Fibroblast of lung (primary cell): ENCODE measurements at regions not wholly inside any gene's neighbourhood (a gene's known extent, or its start where the extent isn't known, plus 50 kb on each side); places are given as distances from the start of the nearest gene placed in this dataset.
A peak's percentile ranks its signal among the peaks of the same experiment; 100 is the strongest.

Experiments
- DNase-seq, 2 donors: peaks; one replicate each; pipeline versions ENCODE4 v3.0.0 to v3.0.0-alpha.2; 2010; ENCODE audit warnings: low read depth in 2 of 2
- H2AFZ ChIP-seq: 2 replicates; pipeline ENCODE4 v1.5.1; 2012; ENCODE audit warnings: low read length, control low read depth, inconsistent platforms
- H3K27ac ChIP-seq: 2 replicates; pipeline ENCODE4 v1.5.1; 2011; ENCODE audit warnings: low read length, control low read depth; ENCODE audit not compliant: insufficient read depth
- H3K27me3 ChIP-seq: 2 replicates; pipeline ENCODE4 v1.5.1; 2011; ENCODE audit warnings: mild to moderate bottlenecking, low read length; ENCODE audit not compliant: control insufficient read depth, insufficient read depth
- H3K36me3 ChIP-seq: 2 replicates; pipeline ENCODE4 v1.5.1; 2011; ENCODE audit warnings: low read length; ENCODE audit not compliant: control insufficient read depth, insufficient read depth
- H3K4me1 ChIP-seq: 2 replicates; pipeline ENCODE4 v1.5.1; 2011; ENCODE audit warnings: low read length; ENCODE audit not compliant: control insufficient read depth, insufficient read depth; ENCODE audit errors: extremely low read depth
- H3K4me2 ChIP-seq: 2 replicates; pipeline ENCODE4 v1.5.1; 2011; ENCODE audit warnings: low read length, control low read depth; ENCODE audit not compliant: insufficient read depth; ENCODE audit errors: extremely low read depth
- H3K4me3 ChIP-seq, 4 experiments: fragments of 200-600 bp in 1 of 4; sonication (generic) in 1 of 4; replicated peaks in 1 of 4; 2 replicates each; pipeline ENCODE4 v1.5.1; 2011 to 2016; ENCODE audit warnings: low read length in 4 of 4, low read depth in 3 of 4, mild to moderate bottlenecking in 3 of 4, control low read depth in 2 of 4, inconsistent platforms in 1 of 4, mixed read lengths in 1 of 4; ENCODE audit not compliant: insufficient read depth in 1 of 4; ENCODE audit errors: control extremely low read depth in 1 of 4
- H3K79me2 ChIP-seq: 2 replicates; pipeline ENCODE4 v1.5.1; 2012; ENCODE audit warnings: mild to moderate bottlenecking, low read length, inconsistent platforms; ENCODE audit not compliant: control insufficient read depth, insufficient read depth
- H3K9ac ChIP-seq: 2 replicates; pipeline ENCODE4 v1.5.1; 2011; ENCODE audit warnings: mild to moderate bottlenecking, low read length, control low read depth; ENCODE audit not compliant: insufficient read depth
- H3K9me3 ChIP-seq: 2 replicates; pipeline ENCODE4 v1.5.1; 2012; ENCODE audit warnings: low read depth, low read length; ENCODE audit not compliant: control insufficient read depth, insufficient read depth
- H4K20me1 ChIP-seq: 2 replicates; pipeline ENCODE4 v1.5.1; 2011; ENCODE audit warnings: low read length; ENCODE audit not compliant: control insufficient read depth, insufficient read depth; ENCODE audit errors: extremely low read depth
- CTCF ChIP-seq, 2 donors: IDR thresholded peaks in 1 of 2; conservative IDR thresholded peaks in 1 of 2; 1 replicate in 1 of 2; 2 replicates in 1 of 2; pipeline ENCODE4 v1.5.1; 2011 to 2012; ENCODE audit warnings: low read length in 2 of 2, control low read depth in 1 of 2, inconsistent platforms in 1 of 2, low read depth in 1 of 2, mild to moderate bottlenecking in 1 of 2
- EZH2 ChIP-seq: IDR thresholded peaks from 2 replicates; pipeline ENCODE4 v1.5.1; 2012; ENCODE audit warnings: low read length, control low read depth, mild to moderate bottlenecking; ENCODE audit errors: missing control alignments

DNA sequence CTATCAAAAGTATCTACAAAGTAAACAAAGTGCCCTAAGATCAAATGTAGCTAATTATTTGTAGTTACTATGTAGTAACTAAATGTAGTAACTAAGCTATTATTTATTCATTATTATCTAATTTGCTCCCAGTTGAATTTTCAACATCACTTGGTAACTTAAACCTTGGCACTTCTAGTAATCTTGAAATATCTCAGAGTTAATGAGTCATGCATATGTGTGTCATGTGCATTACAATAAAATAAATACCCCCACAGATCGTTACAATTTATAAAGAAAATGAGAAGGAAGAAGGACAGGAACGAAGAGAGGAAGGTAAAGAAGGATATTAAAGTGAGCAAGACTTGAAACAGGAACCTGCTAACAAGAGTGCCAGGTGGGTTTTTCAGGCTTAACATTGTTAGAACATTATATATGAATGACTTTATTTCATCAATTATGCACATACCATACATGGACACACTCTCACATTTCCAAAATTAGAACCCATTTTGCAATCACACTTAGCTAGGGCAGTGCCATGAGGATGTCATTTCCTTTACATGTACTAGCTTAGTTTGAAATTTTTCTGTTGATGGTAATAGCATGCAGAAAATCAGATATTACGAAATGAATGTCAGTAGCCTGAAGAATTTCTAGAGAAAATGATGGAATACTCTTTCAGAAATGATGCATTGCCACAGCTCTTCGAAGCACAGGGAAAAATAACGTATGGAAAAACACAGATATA lies 1670.4 kb upstream of the AGA start:
- H3K4me1 ChIP-seq: no peaks in the 10 kb centered on the region
- no peaks in the 10 kb centered on the region for H3K27me3 ChIP-seq
- H3K9ac ChIP-seq: no peak overlapping the region
- H2AFZ ChIP-seq: no peak overlapping the region
- no peak overlapping the region for H3K4me2 ChIP-seq
- no peaks in the 10 kb centered on the region for H3K9me3 ChIP-seq
- no peak overlapping the region for H3K4me3 ChIP-seq
- peak; percentile 10 to 56 for DNase-seq
- H3K79me2 ChIP-seq: no peaks in the 10 kb centered on the region
- no peaks in the 10 kb centered on the region for H4K20me1 ChIP-seq
- TF ChIP-seq EZH2: no peak
- no peak for TF ChIP-seq CTCF (conservative IDR thresholded peaks at IDR 0.05 in 1 of 2, IDR thresholded peaks at IDR 0.05 in 1 of 2; ENCODE audit: low read depth in 1 of 2, low read length in 2 of 2)
- no peaks in the 10 kb centered on the region for H3K36me3 ChIP-seq
- H3K27ac ChIP-seq: no peak overlapping the region

DNA sequence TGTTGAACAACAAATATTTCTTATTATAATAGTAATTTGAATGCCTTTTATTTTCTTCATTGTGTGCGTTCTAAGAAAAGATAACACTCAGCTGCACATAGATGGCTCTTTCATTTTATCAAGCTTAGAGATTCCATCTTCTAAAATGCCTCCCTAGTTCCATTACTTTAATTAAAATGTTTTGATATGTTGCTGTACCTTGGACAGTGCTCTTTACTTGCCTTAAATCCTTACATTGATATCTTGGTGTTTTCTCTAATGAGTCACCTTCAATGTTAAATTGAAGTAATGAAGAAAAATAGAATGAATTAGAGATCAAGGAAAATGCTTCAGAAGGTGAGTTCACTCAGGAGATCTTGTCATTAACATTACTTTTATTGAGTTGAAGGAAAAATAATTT lies 1672.4 kb upstream of the AGA start:
- no peak for DNase-seq
- H2AFZ ChIP-seq: no peak overlapping the region
- no peaks in the 10 kb centered on the region for H3K9me3 ChIP-seq
- H3K79me2 ChIP-seq: no peaks in the 10 kb centered on the region
- no peaks in the 10 kb centered on the region for H4K20me1 ChIP-seq
- no peak overlapping the region for H3K9ac ChIP-seq
- no peaks in the 10 kb centered on the region for H3K27me3 ChIP-seq
- no peaks in the 10 kb centered on the region for H3K4me1 ChIP-seq
- no peak overlapping the region for H3K27ac ChIP-seq
- TF ChIP-seq CTCF (conservative IDR thresholded peaks at IDR 0.05 in 1 of 2, IDR thresholded peaks at IDR 0.05 in 1 of 2; ENCODE audit: low read depth in 1 of 2, low read length in 2 of 2) (no peak), EZH2 (no peak)
- H3K4me2 ChIP-seq: no peak overlapping the region
- no peak overlapping the region for H3K4me3 ChIP-seq
- H3K36me3 ChIP-seq: no peaks in the 10 kb centered on the region

- Histone ChIP-seq H2AFZ (no peak overlapping the region), H3K4me3 (no peak overlapping the region), H3K9me3 (no peaks in the 10 kb centered on the region), H3K27ac (no peak overlapping the region), H3K79me2 (no peaks in the 10 kb centered on the region), H3K4me2 (no peak overlapping the region), H3K27me3 (no peaks in the 10 kb centered on the region), H3K4me1 (no peaks in the 10 kb centered on the region), H3K9ac (no peak overlapping the region), H3K36me3 (no peaks in the 10 kb centered on the region), H4K20me1 (no peaks in the 10 kb centered on the region)
- peak; percentile 68 to 77 for DNase-seq
- TF ChIP-seq CTCF (conservative IDR thresholded peaks at IDR 0.05 in 1 of 2, IDR thresholded peaks at IDR 0.05 in 1 of 2; ENCODE audit: low read depth in 1 of 2, low read length in 2 of 2): no peak
- TF ChIP-seq EZH2: no peak
Measured at GRCh38 chr4:179116011-179116410, 1673.8 kb upstream of the AGA start.
